HG03108 (cell line): ENCODE measurements at regions not wholly inside any gene's neighbourhood (a gene's known extent, or its start where the extent isn't known, plus 50 kb on each side); places are given as distances from the start of the nearest gene placed in this dataset.

Source experiments
- ATAC-seq: cut with Tn5 transposase; IDR thresholded peaks from one replicate; pipeline ENCODE4 v1.9.1; 2021; ENCODE audit warnings: moderate library complexity; ENCODE audit not compliant: unreplicated experiment

DNA sequence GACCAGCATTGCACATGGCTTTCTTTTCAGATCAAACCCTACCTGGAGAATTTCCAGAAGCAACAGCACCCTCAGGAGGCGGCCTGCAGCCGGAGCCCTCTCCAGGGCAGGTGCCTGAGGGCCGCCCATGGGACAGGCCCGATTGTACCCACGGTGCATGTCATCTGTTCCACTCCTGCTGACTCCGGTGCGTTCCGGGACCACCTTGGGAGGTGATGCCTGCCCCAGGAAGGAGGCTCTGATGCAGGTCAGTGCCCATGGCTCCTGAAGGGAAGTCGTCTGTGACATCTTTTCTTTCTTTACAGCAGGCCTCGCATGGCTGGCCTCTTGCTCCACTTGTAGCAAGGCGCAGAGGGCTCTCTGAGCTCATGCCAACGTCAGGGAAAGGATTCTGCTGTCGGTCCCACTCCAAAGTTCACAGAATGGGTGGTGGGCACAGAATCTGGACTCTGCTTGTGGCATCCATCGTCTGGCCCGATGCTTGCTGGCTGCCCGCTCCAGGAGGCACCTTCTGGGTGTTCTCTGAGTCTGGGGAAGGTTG is 160.7 kb upstream of the RTL1 start:
- no peak for ATAC-seq

DNA sequence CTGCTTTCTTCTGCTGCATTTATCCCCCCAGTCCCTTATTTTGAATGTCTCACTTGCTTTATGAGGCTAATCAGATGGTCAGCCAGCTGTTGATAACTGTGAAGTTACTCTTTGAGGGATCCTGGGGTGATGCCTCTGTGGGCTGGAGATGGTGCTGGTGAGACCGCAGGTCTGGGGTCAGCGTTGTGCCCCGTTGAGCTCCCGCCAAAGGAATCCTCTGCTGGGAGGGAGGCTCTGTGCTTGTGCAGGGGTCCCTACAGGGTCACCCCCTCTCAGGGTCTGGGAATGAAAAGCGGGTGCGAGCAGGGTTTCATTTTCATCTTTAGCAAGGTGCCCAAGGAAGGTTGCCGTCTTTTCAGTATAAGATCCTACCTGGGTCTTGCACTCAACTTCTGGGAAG is 161.2 kb upstream of the RTL1 start:
- ATAC-seq: no peak

DNA sequence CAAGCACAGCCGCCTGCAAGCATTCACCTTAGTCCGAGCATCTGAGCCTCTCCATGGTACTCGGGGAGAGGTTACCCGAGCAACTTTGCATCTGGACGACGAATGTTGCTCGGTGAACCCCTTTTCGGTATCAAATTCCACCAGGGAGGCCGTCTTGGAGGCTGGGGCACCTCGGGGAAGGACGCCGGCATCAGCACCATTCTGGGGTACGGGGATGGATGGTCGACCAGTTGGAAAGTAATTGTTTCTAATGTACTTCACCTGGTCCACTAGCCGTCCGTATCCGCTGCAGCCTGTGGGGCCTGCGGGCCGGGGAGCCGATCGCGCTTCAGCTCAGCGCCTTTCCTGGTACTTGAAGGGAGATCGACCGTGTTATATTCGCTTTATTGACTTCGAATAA is 161.7 kb upstream of the RTL1 start:
- no peak for ATAC-seq

DNA sequence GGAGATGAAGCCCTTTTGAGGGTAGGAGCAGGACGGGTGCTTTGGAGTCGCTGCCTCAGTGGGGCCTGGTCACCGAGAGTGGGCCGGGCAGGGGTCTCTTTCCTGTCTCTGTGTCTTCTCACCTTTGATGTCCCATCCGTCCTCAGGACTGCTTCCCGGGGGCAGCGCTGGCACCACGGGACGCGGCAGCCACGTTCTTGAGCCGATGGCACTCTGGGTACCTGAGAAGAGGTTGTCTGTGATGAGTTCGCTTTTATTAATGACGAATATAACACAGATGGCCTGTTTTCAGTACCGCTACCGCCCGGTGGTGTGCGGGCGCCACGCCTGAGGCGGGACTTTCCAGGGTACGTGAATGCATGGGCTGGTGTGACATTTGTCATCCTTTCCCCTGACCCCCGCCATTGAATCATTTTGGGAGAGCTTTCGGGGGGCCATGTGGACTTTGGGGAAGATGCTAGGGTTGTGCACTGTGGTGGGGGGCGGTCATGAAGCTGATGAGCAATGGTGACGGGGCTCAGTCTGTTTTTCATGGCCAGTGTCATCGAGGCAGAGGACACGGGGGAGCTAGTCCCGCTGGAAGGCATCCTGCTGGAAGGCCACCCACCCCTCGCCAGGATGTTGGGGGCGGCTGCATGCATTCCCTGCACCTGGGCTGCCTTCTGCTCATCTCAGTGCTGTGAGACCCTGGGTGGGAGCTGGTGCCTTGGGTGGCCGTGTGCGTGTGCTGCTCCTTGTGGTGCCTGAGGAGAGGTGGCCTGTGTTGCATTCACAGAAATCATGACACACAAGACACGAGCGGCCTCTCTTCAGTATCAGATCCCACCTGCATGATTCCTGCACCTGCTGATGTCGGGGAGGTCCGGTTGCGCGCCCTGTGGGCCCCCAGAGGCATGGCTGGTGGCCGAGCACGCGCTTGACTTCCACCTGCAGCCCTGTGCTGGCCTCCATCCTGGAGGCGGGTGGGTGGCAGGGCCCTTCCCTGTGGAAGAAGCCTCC is 162.5 kb upstream of the RTL1 start:
- ATAC-seq: no peak

DNA sequence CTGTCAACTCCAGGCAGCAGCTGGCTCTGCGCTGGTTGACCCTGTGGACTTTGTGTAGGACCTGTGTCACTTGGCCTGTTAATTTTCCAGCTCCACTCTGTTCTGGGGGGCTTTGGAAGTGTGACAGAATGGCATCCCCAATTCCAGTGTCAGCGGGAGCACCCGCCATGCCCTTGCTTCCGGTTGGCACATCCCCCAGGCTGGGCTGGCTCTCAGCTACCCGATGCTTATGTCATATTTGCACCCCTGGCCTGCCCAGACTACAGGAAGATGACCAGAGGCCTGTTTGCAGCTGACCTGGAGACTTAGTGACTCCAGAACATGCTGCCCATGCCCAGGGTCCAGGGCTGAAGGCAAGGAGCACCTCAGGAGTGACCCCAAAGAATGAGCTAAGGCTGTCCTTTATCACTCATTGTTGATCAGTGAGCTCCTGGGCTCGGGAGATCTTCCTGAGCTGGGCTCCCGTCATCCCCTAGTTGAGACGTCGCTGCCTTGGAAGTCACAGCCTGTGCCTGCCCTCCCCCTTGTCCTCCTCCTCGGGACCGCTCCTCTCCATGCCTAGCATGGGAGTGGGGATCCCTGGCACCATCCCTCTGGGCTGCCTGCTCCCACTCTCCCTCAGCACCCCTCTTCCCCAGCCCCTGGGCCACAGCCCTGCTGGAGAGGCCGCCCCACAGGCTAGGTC is 163.4 kb upstream of the RTL1 start:
- ATAC-seq: no peak

DNA sequence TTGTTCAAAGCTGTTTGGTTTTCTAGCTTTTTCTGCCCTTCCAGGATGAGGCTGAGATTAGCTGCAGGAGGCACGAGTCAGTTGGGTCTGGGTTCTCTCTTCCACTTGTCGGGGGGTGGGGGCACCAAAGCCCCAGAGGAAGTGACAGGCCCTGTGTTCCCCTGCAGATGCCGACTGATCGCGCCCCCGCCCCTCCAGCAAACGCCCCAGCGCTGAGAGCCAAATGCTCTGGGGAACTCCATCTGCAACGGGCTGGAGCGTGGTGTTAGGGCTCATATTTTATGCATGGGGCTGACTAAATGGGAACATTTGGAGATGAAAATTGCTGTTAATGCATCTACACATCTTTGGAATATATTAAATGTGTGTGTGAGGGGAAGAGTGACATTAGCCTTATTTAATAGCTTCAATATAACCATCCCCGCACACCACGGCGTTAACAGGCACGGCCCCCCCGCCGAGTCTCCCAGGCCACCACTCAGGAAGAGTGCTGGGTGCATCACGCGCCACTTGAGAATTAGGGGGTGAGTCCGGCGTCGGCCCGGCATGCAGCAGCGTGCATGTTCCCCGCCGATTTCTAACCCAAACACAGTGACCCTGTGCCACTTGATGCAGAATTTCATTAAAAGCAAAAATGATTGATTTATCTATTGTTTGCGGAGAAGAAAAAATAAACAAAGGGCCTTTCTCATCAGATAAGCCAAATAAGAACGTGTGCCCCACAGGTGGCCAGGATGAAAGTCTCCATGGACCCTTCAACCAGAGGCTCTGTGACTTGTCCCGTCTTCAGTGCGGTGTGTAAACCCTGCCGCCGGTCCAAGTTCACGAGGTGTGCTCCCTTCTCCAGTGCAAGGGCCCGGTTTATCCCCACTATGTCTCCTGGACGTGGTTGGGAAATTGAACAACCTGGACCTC is 165.0 kb upstream of the RTL1 start:
- no peak for ATAC-seq

DNA sequence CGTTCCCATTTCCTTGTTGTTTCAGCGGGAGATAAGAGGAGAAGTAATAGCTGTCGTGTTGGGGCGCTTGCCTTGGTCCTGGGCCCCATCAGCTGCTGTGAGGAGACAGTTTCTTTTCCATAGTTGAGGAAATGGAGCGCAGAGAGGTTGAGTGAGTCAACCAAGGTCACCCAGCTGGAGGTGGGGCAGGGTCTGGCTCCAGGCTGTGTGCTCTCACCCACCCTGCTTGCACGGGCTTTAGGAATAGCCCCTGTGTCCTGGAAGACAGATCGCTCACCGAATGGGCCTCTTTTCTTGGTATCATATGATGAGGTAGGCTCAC is 165.7 kb upstream of the RTL1 start:
- no peak for ATAC-seq

DNA sequence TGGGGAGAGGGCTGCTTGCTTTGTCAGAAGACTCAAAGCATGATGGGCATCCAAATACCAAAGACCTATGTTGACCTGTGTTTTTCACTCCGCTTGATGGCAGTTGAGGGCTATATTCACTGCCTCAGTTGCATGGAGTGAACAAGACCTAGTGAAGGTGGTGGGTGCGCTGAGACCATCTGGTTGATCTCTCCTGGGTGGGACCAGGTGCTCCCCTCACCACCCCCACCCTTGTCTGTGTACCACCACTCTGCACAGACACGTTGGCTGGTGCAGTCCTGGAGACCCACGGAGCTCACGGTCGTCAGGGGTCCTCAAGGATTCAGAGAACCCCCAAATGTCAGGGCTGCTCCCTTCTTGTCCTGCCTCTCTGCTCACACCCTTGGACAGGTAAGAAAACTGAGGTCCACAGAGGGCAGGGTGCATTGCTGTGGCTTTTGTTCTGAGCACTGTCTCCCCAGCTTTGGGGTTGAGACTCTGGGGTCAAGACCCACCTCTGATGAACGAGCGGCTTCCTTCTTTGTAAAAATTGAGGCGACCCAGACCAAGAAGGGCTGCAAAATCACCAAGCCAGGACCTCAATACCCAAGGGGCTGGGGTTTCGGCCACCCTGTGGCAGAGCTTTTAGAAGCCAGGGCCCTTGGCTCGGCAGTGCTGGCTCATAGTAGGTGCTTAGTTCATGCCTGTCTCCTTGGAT is 166.3 kb upstream of the RTL1 start:
- ATAC-seq: no peak

DNA sequence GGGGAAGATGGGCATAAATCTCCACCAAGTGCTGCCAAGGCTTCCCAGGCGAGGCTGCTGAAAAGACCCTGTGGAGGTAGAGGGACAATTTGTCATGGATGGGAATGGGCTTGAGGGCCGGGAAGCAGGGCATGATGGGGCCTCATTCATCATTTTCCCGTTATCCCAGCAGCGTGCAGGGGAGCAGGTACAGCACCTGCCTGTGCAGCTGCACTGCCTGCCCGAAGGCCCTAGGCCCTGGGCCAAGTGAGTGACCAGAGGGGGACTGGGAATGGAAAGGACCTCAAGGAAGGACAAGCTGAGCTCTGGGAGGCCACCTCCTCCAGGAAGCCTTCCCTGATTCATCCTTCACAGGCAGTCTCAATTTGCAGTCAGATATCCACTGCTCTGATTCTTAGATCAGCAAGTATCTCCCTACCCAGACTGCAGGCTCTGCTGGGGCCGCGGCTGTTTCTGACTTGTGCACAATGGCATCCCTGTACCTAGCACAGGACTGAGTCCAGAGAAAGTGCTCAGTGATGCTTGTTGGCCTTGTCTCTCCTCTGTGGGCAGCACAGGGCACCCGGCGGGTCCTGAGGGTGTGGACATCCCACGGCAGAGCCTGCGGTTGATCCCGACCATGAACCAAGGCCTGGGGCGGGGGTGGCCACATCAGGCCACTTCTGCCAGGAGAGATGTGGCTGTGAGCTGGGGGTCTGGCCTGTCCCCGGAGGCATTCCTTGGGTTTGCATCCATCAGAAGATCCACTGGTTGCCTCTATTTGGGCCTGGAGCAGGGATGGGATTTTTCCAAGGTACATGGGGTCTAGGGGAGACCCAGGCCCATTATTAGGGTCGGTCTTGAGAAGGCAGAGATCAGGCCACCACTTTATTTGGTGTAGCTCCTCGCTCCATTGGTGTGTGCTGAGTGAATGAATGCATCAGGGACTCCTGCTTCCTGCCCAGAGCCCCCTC is 167.3 kb upstream of the RTL1 start:
- no peak for ATAC-seq

DNA sequence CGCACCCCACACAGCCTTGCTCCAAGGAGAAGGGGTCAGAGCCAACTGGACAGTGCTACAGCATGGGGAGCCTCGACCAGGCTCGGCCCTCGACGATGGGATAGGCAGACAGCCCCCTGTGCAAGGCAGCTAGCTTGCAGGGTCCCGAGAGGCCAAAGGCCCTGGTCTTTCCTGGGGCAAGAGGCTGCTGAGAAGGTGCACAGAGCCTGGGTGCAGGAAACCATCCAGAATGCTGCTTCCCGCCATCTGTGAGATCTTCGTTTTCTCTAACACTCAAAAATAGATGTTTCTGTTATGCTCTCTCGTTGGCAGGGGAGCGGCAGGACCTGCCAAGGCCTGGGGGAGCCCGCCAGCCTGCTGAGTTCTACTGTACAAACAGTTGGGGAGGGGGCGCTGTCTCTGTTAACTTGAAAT is 168.0 kb upstream of the RTL1 start:
- ATAC-seq: no peak

DNA sequence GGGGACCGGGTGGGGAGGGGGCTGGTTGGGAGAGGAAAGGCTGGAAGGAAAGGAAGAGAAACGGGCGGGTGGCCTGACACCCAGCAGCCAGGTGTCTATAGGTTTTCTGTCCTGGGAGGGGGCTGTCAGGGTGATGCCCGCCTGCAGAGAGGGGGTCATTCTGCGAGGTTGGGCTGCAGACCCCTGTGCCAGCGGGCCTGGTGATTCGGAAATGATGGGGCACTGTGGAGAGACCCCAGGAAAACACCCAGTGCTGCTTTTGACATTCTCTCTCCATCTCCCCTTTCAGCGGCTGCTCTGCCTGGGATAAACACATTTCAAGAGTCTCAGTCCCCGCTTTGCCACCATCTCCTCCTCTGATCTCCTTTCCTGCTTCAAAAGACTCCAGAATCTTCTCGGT is 168.5 kb upstream of the RTL1 start:
- no peak for ATAC-seq

DNA sequence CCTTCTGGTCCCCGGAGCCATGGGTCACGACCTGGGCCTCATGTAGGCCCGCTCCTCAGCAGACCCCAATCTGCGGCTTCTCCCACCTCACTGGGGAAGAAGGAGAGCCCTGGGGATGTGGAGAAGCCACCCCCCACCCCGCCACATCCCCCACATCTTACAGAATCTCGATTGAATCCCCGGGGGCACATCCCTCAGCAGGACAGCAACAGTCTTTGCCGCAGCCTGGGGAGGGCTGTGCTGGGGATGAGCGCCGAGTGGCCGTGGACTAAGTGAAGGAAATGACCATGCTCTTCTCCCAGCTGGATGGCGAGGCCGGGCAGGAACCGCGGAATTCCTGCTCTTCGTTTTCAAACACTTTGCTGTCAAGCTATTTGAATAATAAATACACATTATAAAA is 169.0 kb upstream of the RTL1 start:
- no peak for ATAC-seq

DNA sequence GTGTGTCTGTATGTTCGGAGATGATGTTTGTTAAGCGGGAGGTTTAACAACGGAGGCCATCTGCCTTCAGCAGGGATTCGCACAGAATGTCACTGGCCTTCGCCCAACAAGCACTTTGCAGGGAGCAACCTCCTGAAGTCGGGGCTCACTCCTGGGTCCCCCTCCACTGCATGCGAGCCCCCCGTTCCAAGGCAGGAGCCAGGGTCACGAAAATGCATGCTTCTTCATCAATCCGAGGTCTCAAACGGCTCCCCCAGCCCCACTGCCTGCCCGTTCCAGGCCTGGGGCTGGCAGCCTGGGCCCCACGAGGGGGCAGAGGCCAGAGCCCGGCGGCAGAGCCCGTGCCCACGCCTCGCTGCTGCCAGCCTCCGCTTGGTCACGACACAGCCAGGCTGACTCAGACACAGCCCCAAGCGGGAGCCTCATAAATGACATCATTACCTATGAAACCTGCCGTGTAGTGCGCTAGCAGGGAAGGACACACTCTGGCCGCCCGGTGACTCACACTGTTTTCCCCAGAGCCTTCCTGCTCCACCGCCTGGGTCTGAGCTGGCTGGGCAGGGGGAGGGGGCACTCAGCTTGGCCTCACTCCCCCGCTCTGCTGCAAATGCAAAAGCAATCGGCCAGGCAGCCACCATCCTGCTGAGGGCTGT is 169.5 kb upstream of the RTL1 start:
- peak; percentile 80 for ATAC-seq

DNA sequence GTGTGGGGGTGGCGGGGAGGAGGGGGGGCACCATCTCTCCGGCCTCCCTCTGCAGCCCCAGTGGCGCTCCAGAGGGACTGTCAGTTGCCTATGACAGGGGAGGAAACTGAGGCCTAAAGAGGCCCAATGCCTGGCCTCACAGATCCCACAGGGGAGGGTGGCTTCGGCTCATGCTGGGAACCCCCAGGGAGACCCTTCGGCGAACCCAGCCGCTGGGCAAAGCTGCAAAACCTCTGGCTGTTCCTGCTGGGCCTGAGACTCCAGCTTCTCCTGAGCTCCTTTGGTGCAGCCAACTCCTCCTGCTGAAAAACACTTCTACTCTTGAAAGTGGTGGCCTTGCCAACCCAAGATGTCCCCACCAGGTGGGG is 170.1 kb upstream of the RTL1 start:
- ATAC-seq: no peak

DNA sequence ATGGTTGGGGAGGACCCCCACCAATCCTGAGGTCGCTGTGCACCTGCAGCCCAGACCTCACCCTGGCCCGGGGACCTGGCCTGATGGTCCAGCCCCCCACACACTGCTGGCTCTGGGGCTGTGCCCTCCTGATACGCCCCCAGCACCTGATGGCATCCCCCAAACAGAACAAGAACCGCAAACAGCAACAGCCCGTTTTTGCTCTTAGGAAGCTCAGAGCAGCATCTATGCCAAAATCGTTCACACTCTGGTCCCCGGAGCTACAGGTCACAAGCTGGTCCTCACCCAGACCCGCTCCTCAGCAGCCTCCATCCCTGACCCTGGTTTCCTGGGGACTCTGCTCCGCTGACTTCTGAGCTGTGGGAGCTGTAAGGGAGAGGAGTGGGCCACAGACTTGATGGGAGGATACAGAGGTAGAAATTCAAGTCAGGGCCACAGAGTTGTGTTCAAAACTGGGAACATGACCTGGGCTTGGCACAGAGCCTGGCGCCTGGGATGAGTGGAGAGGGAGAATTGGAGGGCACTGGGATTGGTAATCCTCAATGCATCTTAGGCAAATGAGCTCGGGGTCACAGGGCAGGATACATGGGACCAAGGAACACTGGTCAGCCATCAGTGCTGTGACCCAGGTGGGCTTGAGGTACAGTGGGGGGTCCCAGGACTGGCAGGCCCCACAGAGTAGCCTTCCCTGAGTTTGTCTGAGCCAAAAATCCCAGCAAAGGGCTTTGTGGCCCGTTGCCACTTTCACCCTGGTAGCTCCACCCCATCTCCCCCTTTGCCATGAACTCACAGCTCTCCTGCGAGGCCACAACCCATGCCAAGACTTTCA is 170.9 kb upstream of the RTL1 start:
- no peak for ATAC-seq

DNA sequence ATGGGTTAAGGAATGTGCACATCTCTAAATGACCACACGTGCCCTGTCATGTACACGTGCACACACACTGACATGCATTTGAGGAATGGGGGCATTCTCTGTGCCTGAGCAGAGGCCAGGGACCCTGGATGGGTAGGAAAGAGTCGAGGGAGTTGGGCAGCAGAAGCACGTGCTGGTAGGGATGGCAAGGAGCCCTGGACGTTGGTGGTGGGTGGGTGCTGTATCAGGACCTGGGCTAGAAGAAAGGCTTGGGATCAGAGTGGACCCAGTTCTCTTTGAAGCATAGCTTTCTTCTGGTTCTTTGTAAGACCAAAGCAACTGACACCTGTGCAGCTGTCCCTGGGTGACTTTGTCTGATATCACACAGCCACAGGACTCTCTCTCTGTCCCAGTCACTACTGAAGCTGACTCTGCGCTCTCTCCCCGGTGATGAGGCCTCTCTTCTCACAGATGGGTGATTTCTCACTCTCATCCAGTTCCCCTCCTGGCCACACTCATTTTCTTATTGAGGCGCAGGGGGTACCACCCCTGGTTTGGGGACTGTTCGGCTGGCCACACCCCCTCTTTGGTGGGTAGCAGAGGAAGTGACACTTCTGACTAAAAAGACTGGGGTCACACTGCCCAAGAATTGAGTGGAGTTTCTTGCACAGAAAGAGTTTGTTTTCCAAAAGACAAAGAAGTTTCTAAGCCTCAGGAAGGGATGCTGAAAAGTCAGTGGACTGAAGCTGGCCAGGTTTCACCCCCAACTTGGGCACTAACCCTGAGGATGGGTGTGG is 171.7 kb upstream of the RTL1 start:
- peak; percentile 41 for ATAC-seq

DNA sequence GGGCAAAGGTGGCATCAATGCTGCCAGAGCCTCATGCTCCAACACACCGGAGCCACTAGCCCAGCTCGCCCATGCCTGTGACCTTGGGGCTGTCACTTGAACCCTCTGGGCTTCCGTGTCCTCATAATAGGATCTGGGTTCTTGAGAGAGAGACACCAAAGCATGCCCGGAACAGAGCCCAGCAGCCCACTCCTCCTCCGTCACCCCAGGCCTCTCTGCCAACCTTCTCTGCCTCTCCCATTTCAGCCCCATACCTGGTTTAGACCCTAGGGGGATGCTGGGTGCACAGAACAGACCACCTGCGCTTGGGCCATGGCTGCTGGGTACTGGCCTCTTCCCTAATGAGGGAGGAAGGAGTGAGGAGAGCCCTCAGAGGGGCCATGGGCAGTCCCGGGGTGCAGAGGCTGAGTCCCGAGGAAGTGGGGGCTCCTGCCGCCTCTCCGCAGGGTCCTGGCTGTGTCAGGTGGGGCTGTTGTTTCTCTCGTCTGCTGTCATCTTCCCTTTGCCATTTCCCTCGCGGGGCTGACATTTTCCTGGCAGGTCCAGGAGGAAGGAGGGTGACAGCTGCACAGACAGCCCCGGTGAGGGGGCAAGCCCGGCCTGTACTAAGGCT is 172.4 kb upstream of the RTL1 start:
- ATAC-seq: no peak
